GM10248 (cell line): ENCODE measurements at regions not wholly inside any gene's neighbourhood (a gene's known extent, or its start where the extent isn't known, plus 50 kb on each side); places are given as distances from the start of the nearest gene placed in this dataset.
A peak's percentile ranks its signal among the peaks of the same experiment; 100 is the strongest.

Source experiments
- CTCF ChIA-PET: fragments of 300-600 bp; sonication (Branson Sonifier 250); formaldehyde crosslinking; extraction: SDS; loops from one replicate; lab custom pipeline; 2021; ENCODE audit warnings: antibody characterized with exemption; lab: Yijun Ruan, JAX
- POLR2A ChIA-PET: fragments of 350-650 bp; sonication (Branson Sonifier 250); formaldehyde crosslinking; extraction: SDS; loops from one replicate; lab custom pipeline; 2020; ENCODE audit warnings: antibody characterized with exemption; lab: Yijun Ruan, JAX
- DNase-seq: peaks from one replicate; pipeline ENCODE4 v3.0.0; 2012; ENCODE audit errors: extremely low spot score
- TF ChIP-seq, protein P1 (sequence below): IDR thresholded peaks from 2 replicates; pipeline ENCODE4 v1.5.1; 2012; ENCODE audit warnings: mild to moderate bottlenecking, low read depth; ENCODE audit errors: extremely low read depth, missing control alignments, control extremely low read depth

DNA sequence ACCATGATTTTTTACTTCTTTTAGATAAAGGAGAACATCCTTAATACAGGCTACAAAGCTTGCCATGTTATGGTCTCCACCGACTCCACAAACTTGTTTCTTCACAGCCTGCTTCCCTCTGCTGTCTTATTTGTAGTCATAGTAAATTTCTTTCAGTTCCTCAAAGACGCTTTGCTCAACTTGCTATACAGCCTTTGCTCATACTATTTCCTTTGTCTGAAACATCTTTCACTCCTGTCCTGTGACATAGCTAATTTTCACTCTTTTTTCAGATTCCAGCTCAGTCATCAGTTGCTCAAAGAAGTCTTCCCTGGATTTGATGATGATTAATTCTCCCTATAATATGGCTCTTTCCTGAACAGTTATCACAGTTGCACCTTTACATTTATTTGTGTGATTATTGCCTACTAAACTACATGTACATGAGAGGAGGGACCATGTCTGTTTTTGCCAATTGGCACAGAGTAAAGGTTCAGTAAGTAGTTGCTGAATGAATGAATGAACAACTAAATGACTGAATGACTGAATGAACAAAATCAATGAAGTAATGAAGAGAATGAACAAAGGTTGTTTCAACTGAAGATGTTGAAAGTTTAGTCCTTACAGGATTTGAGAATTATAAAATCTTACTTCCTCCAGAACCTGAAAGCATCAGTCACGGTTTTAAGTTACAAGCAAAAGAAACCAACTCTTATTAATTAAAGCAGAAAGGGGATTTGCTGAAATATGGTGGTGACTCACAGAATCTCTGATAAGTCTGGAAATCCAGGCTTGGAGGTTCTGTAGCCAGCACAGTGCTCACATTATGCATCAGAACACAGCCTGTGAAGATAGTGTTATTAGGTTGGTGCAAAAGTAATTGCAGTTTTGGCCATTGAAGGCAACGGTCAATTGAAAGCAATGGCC, 186.4 kb upstream of the FAM98A start:
- TF ChIP-seq, protein P1, sequence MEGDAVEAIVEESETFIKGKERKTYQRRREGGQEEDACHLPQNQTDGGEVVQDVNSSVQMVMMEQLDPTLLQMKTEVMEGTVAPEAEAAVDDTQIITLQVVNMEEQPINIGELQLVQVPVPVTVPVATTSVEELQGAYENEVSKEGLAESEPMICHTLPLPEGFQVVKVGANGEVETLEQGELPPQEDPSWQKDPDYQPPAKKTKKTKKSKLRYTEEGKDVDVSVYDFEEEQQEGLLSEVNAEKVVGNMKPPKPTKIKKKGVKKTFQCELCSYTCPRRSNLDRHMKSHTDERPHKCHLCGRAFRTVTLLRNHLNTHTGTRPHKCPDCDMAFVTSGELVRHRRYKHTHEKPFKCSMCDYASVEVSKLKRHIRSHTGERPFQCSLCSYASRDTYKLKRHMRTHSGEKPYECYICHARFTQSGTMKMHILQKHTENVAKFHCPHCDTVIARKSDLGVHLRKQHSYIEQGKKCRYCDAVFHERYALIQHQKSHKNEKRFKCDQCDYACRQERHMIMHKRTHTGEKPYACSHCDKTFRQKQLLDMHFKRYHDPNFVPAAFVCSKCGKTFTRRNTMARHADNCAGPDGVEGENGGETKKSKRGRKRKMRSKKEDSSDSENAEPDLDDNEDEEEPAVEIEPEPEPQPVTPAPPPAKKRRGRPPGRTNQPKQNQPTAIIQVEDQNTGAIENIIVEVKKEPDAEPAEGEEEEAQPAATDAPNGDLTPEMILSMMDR, result no peak
- POLR2A ChIA-PET, result no interaction called here
- CTCF ChIA-PET, result no interaction called here
- DNase-seq, result peak; percentile 47

DNA sequence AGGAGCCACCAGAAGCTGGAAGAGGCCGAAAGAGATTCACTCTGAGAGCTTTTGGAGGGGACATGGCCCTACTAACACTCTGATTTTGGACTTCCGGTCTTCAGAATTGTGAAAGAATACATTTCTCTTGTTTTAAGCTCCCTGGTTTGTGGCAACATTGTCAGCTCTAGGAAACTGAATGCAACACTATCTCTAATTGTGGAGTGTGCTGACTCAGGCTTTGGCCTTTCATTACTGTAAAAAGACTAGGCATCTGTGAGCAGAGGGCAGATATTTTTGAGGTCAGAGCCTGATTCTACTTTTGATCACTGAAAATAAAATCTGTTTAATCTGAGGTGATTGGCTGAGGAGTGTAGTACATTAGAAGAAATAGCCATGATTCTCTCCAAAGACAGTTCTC, 185.4 kb upstream of the FAM98A start:
- POLR2A ChIA-PET, result no interaction called here
- DNase-seq, result no peak
- CTCF ChIA-PET, result no interaction called here
- TF ChIP-seq, protein P1, result no peak

DNA sequence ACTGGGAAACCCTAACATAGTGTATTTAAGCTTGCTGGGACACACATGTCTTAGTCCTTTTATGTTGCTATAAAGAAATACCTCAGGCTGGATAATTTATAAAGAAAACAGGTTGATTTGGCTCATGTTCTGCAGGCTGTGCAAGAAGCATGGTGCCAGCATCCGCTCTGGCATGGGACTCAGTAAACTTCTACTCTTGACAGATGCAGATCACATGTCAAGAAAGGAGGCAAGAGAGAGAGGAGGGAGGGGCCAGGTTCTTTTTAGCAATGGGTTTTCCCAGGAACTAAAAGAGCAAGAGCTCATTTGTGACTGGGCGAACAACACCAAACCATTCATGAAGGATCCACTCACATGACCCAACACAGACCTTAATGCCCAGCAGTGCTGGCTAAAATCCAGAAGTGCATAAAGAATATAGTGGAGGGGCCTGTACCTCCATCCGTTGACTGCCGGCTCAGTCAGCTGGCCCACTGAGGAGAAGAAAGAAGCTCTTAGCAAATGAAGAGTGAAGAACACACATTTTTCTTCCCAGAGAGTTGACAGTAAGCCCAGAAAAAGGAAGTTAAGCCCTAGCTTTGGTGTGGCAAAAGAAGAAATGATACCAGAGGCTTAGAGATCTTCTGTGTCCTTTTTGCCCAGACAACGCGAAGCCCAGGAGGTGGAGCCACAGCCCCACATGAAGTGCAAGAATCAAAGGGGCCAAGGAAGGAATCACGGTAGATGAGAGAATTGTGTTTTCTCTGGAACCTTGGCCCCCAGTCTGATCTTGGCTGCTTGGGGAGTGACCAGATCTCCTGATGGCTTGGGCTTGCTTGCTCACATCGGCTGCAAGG, 183.5 kb upstream of the FAM98A start:
- ChIA-PET POLR2A (no interaction called here), CTCF (interaction anchor here (0.7 to 1.3 kb wide), 4 partner anchors 9 to 31 kb away, joined by 3 to 4 read pairs (median 3); no protein-coding TSS in a partner anchor)
- TF ChIP-seq, protein P1, result no peak
- no peak for DNase-seq

DNA sequence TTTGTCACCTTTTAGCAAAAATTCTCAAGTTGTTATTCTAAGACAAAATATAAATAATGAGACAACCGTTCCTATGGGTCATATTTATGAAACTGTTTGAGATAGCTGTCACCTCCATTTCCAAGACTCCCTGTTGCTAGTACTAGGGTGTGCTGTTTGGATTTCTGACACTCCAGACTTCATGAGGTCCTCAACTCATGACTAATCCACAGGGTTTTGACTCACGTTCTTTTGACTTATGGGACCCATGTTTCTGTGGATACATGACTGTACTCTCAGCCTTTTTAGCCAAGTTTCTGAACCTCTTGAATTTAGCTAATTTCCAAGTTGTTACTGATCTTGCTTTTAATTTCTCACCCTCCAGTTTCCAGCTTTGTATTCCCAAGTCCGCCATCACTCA, 178.7 kb upstream of the FAM98A start:
- TF ChIP-seq, protein P1, result no peak
- ChIA-PET POLR2A (no interaction called here), CTCF (interaction anchor here (1.5 kb wide), 1 partner anchor 14 kb away, joined by 7 read pairs; no protein-coding TSS in a partner anchor)
- DNase-seq, result no peak

DNA sequence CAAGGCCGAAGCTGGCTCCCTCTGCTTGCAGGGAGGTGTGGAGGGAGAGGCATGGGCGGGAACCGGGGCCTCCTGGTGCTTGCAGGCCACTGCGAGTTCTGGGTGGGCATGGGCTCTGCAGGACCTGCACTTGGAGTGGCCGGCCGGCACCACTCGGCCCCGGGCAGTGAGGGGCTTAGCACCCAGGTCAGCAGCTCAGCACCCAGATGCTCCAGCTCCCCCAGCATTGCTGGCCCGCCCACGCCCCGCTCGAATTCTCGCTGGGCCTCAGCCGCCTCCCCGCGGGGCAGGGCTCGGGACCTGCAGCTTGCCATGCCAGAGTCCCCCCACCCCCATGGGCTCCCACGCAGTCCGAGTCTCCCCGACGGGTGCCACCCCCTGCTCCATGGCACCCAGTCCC, 176.2 kb upstream of the FAM98A start:
- CTCF ChIA-PET, result no interaction called here
- DNase-seq, result no peak
- POLR2A ChIA-PET, result no interaction called here
- TF ChIP-seq, protein P1, result no peak

DNA sequence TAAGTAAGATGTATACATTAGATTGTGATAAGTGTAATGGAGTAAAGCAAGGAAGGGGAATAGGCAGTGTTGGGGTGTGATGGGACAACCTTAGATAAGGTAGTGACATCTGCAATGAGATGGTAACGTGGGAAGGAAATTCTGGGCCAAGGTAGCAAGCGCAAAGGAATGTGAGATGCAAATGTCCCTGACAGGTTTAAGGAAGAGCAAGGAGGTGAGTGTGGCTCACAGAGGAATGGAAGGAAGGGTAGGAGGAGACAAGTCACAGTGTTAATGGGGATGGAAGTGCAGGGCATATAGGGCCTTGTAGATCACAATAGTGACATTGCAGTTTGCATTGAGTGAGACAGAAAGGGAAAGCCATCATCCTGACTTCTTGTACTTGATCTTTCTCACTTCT, 170.9 kb upstream of the FAM98A start:
- no peak for DNase-seq
- TF ChIP-seq, protein P1, result no peak
- ChIA-PET CTCF (no interaction called here), POLR2A (no interaction called here)
